Neuron (in vitro differentiated cells): ENCODE measurements at regions not wholly inside any gene's neighbourhood (a gene's known extent, or its start where the extent isn't known, plus 50 kb on each side); places are given as distances from the start of the nearest gene placed in this dataset.

Experiments
- H2AFZ ChIP-seq: one replicate; pipeline ENCODE4 v1.6.1; 2013; ENCODE audit warnings: low read depth, mild to moderate bottlenecking, inconsistent platforms, low read length, moderate library complexity
- H3K27me3 ChIP-seq: one replicate; pipeline ENCODE4 v1.6.1; 2013; ENCODE audit warnings: low read length; ENCODE audit not compliant: insufficient read depth
- H3K36me3 ChIP-seq: one replicate; pipeline ENCODE4 v1.6.1; 2013; ENCODE audit warnings: low read length; ENCODE audit not compliant: insufficient read depth
- H3K4me1 ChIP-seq: one replicate; pipeline ENCODE4 v1.6.1; 2013; ENCODE audit warnings: low read length; ENCODE audit not compliant: insufficient read depth
- H3K4me3 ChIP-seq: 2 replicates; pipeline ENCODE4 v1.5.1; 2013; ENCODE audit warnings: mild to moderate bottlenecking, low read length, moderate library complexity
- H3K9me3 ChIP-seq: one replicate; pipeline ENCODE4 v1.6.1; 2013; ENCODE audit warnings: low read length

GRCh38 chr1:59230622-59231021 is 66.3 kb upstream of the FGGY start:
- Histone ChIP-seq H3K9me3 (no peaks in the 10 kb centered on the region), H3K27me3 (no peaks in the 10 kb centered on the region), H3K36me3 (no peaks in the 10 kb centered on the region), H2AFZ (no peak overlapping the region), H3K4me1 (no peaks in the 10 kb centered on the region), H3K4me3 (no peak overlapping the region)

- H3K4me3 ChIP-seq: no peak overlapping the region
- no peaks in the 10 kb centered on the region for H3K9me3 ChIP-seq
- H2AFZ ChIP-seq: no peak overlapping the region
- H3K36me3 ChIP-seq: no peaks in the 10 kb centered on the region
- H3K27me3 ChIP-seq: no peaks in the 10 kb centered on the region
- H3K4me1 ChIP-seq: no peaks in the 10 kb centered on the region
Observed at GRCh38 chr1:59232216-59232615, 64.7 kb upstream of the FGGY start.

- Histone ChIP-seq H2AFZ (no peak overlapping the region), H3K9me3 (no peaks in the 10 kb centered on the region), H3K27me3 (no peaks in the 10 kb centered on the region), H3K4me1 (peaks cover 5% of the 10 kb centered on the region), H3K36me3 (no peaks in the 10 kb centered on the region), H3K4me3 (no peak overlapping the region)
Observed at GRCh38 chr1:59233444-59233843, 63.5 kb upstream of the FGGY start.

- no peak overlapping the region for H3K4me3 ChIP-seq
- no peaks in the 10 kb centered on the region for H3K27me3 ChIP-seq
Observed at GRCh38 chr1:59236721-59237545, 60.0 kb upstream of the FGGY start.

GRCh38 chr1:59237900-59238299 is 59.0 kb upstream of the FGGY start:
- peaks cover 5% of the 10 kb centered on the region for H3K4me1 ChIP-seq

More at GRCh38 chr1:59236721-59237545, 60.0 kb upstream of the FGGY start:
- Histone ChIP-seq H3K9me3 (no peaks in the 10 kb centered on the region), H3K36me3 (no peaks in the 10 kb centered on the region), H3K4me1 (peaks cover 5% of the 10 kb centered on the region), H2AFZ (no peak overlapping the region)

GRCh38 chr1:59238333-59238934 is 58.5 kb upstream of the FGGY start:
- H2AFZ ChIP-seq: no peak overlapping the region
- H3K27me3 ChIP-seq: no peaks in the 10 kb centered on the region
- no peak overlapping the region for H3K4me3 ChIP-seq
- H3K4me1 ChIP-seq: peaks cover 5% of the 10 kb centered on the region
- H3K9me3 ChIP-seq: peaks cover 2% of the 10 kb centered on the region
- H3K36me3 ChIP-seq: no peaks in the 10 kb centered on the region

More at GRCh38 chr1:59237900-59238299, 59.0 kb upstream of the FGGY start:
- H3K4me3 ChIP-seq: no peak overlapping the region
- H3K27me3 ChIP-seq: no peaks in the 10 kb centered on the region
- no peaks in the 10 kb centered on the region for H3K36me3 ChIP-seq
- no peak overlapping the region for H2AFZ ChIP-seq
- peaks cover 2% of the 10 kb centered on the region for H3K9me3 ChIP-seq

GRCh38 chr1:59238993-59239392 is 57.9 kb upstream of the FGGY start:
- Histone ChIP-seq H3K9me3 (peaks cover 2% of the 10 kb centered on the region), H3K4me1 (peaks cover 5% of the 10 kb centered on the region), H2AFZ (no peak overlapping the region), H3K36me3 (no peaks in the 10 kb centered on the region), H3K4me3 (no peak overlapping the region), H3K27me3 (no peaks in the 10 kb centered on the region)

- H3K36me3 ChIP-seq: no peaks in the 10 kb centered on the region
- H3K4me1 ChIP-seq: peaks cover 5% of the 10 kb centered on the region
- H3K4me3 ChIP-seq: no peak overlapping the region
- no peak overlapping the region for H2AFZ ChIP-seq
- H3K9me3 ChIP-seq: peaks cover 2% of the 10 kb centered on the region
- H3K27me3 ChIP-seq: no peaks in the 10 kb centered on the region
Observed at GRCh38 chr1:59241909-59242308, 55.0 kb upstream of the FGGY start.

- no peaks in the 10 kb centered on the region for H3K27me3 ChIP-seq
- H3K9me3 ChIP-seq: peaks cover 2% of the 10 kb centered on the region
- H3K36me3 ChIP-seq: no peaks in the 10 kb centered on the region
- no peak overlapping the region for H2AFZ ChIP-seq
- H3K4me1 ChIP-seq: peaks cover 5% of the 10 kb centered on the region
- no peak overlapping the region for H3K4me3 ChIP-seq
Observed at GRCh38 chr1:59242370-59242769, 54.5 kb upstream of the FGGY start.

GRCh38 chr1:59243550-59243949 is 53.3 kb upstream of the FGGY start:
- Histone ChIP-seq H3K27me3 (no peaks in the 10 kb centered on the region), H3K4me3 (no peak overlapping the region), H3K9me3 (peaks cover 2% of the 10 kb centered on the region), H3K4me1 (no peaks in the 10 kb centered on the region), H2AFZ (no peak overlapping the region), H3K36me3 (no peaks in the 10 kb centered on the region)

- no peak overlapping the region for H2AFZ ChIP-seq
- H3K36me3 ChIP-seq: no peaks in the 10 kb centered on the region
- H3K9me3 ChIP-seq: peaks cover 2% of the 10 kb centered on the region
- H3K27me3 ChIP-seq: no peaks in the 10 kb centered on the region
- H3K4me3 ChIP-seq: no peak overlapping the region
- H3K4me1 ChIP-seq: no peaks in the 10 kb centered on the region
Observed at GRCh38 chr1:59243978-59244377, 52.9 kb upstream of the FGGY start.

- H2AFZ ChIP-seq: no peak overlapping the region
- peaks cover 7% of the 10 kb centered on the region for H3K4me1 ChIP-seq
- no peak overlapping the region for H3K4me3 ChIP-seq
Observed at GRCh38 chr1:59244891-59245290, 52.0 kb upstream of the FGGY start.

More at GRCh38 chr1:59244891-59245290, 52.0 kb upstream of the FGGY start:
- H3K9me3 ChIP-seq: peaks cover 2% of the 10 kb centered on the region
- H3K27me3 ChIP-seq: no peaks in the 10 kb centered on the region
- H3K36me3 ChIP-seq: no peaks in the 10 kb centered on the region
